Right lobe of liver (tissue), 6 donors: ENCODE measurements at regions not wholly inside any gene's neighbourhood (a gene's known extent, or its start where the extent isn't known, plus 50 kb on each side); places are given as distances from the start of the nearest gene placed in this dataset.
"Not testable (repeated sequence)": the region's sequence is repeated elsewhere in the genome, so short reads cannot be mapped to it uniquely, and the experiment has no call there.

ENCODE experiments used
- ATAC-seq, 4 donors: fragments of 200-7000 bp; cut with Tn5 transposase; one replicate each; pipeline ENCODE4 v1.9.1; 2020; ENCODE audit warnings: mild to moderate bottlenecking in 4 of 4, moderate library complexity in 4 of 4
- DNase-seq, 3 donors: peaks; one replicate each; pipeline ENCODE4 v3.0.0-alpha.2; 2020
- H3K27ac ChIP-seq, 3 donors: fragments of 200-600 bp; one replicate each; pipeline ENCODE4 v1.8.0; 2022
- H3K27me3 ChIP-seq, 2 donors: fragments of 200-600 bp; one replicate each; pipeline ENCODE4 v1.8.0; 2022
- H3K36me3 ChIP-seq, 4 donors: fragments of 200-600 bp; sonication (generic) in 1 of 4; one replicate each; pipeline versions ENCODE4 v1.5.1 to v1.8.0; 2017 to 2022; ENCODE audit warnings: control low read depth in 1 of 4
- H3K4me1 ChIP-seq, 4 donors: fragments of 200-600 bp; sonication (generic) in 1 of 4; one replicate each; pipeline versions ENCODE4 v1.5.1 to v1.8.0; 2017 to 2022; ENCODE audit warnings: control low read depth in 1 of 4
- H3K4me3 ChIP-seq, 3 donors: fragments of 200-600 bp; one replicate each; pipeline ENCODE4 v1.8.0; 2022
- H3K9me3 ChIP-seq, 4 donors: fragments of 200-600 bp; sonication (generic) in 1 of 4; one replicate each; pipeline versions ENCODE4 v1.5.1 to v1.8.0; 2017 to 2022; ENCODE audit warnings: control low read depth in 1 of 4
- POLR2A ChIP-seq: fragments of 450-650 bp; IDR thresholded peaks from one replicate; pipeline ENCODE4 v1.6.1; 2017; ENCODE audit warnings: antibody characterized with exemption, mild to moderate bottlenecking
- WGBS: methylation state at CpG from one replicate; pipeline ENCODE4 v1.1.6; 2018; ENCODE audit warnings: low coverage, low lambda C conversion rate; ENCODE audit not compliant: insufficient coverage; ENCODE audit errors: missing lambda C conversion rate; 5-methylcytosine and 5-hydroxymethylcytosine counted together
- intact Hi-C, 2 donors: fragments of 100-400 bp; cut with DNase I; formaldehyde crosslinking; loops; one replicate each; pipeline versions ENCODE4 v1.11.2 to v1.14.1; 2022
- TF ChIP-seq, protein P1 (sequence below), 4 donors: fragments of 200-600 bp in 3 of 4; fragments of 450-650 bp in 1 of 4; IDR thresholded peaks; one replicate each; pipeline versions ENCODE4 v1.5.1 to v1.8.0; 2016 to 2022; ENCODE audit warnings: antibody characterized with exemption in 4 of 4, mild to moderate bottlenecking in 2 of 4
- donor health status: DM: no; HTN: yes; CAD: no.
- donor health status: DM: no; HTN: no; CAD: no.
- donor health status: DM: no; HTN: no; CAD: no.
- donor health status: DM: no; HTN: yes; CAD: no.
- donor health status: DM: no; HTN: yes; CAD: no.

DNA sequence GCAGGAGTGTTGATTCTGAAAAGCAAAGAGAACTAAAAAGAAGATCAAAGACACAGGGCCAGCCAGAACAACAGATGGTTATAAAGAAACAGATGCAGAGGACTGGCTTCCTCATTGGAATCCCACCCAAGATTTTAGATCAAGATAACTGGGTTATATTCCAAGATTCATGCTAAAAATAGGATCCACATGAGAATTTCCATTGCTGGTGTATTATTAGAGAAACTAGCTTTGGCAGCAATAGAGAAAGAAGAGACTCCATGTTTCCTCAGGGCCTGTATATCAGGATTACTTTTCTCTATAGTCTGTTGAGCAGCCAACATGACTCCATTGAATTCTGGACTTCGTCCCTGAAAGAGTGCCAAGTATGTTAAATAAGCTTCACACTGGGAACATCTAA, 367.3 kb downstream of the TUSC1 start:
- TF ChIP-seq, protein P1, sequence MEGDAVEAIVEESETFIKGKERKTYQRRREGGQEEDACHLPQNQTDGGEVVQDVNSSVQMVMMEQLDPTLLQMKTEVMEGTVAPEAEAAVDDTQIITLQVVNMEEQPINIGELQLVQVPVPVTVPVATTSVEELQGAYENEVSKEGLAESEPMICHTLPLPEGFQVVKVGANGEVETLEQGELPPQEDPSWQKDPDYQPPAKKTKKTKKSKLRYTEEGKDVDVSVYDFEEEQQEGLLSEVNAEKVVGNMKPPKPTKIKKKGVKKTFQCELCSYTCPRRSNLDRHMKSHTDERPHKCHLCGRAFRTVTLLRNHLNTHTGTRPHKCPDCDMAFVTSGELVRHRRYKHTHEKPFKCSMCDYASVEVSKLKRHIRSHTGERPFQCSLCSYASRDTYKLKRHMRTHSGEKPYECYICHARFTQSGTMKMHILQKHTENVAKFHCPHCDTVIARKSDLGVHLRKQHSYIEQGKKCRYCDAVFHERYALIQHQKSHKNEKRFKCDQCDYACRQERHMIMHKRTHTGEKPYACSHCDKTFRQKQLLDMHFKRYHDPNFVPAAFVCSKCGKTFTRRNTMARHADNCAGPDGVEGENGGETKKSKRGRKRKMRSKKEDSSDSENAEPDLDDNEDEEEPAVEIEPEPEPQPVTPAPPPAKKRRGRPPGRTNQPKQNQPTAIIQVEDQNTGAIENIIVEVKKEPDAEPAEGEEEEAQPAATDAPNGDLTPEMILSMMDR (IDR thresholded peaks at IDR 0.05) = no peak
- TF ChIP-seq POLR2A = no peak
- no peaks in the 10 kb centered on the region for H3K27me3 ChIP-seq
- no peaks in the 10 kb centered on the region for H3K4me1 ChIP-seq
- H3K4me3 ChIP-seq = no peak overlapping the region
- DNase-seq (no peak), ATAC-seq (no peak)
- H3K36me3 ChIP-seq = no peaks in the 10 kb centered on the region
- H3K27ac ChIP-seq = no peak overlapping the region
- WGBS = 36% methylated on average over 1 of the region's 1 CpG
- no peaks in the 10 kb centered on the region for H3K9me3 ChIP-seq
- intact Hi-C loops = no loop called here

DNA sequence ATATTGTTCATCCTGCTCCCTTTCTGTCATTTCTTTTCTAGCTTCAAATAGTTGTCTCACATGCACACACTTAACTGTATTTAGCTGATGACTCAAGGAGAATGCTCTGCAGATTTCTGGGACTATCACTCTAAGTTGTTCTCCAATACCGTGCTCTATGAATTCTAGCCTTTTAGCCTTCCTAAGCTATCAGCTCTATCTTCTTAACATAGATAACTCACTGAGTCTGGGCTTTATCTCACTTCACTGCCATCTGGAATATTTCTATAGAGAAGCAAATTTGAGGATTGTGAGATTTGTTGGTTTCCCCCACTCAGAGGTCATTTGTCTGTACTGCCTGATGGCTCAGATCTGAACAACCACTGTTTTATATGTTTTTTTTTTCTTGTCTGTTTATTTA, 369.7 kb downstream of the TUSC1 start:
- Histone ChIP-seq H3K4me1 (no peaks in the 10 kb centered on the region), H3K36me3 (no peaks in the 10 kb centered on the region), H3K27ac (no peak overlapping the region), H3K4me3 (no peak overlapping the region), H3K9me3 (no peaks in the 10 kb centered on the region), H3K27me3 (no peaks in the 10 kb centered on the region)
- no peak for ATAC-seq
- WGBS = 54% methylated on average over 1 of the region's 1 CpG
- DNase-seq = no peak
- intact Hi-C loops = no loop called here
- no peak for TF ChIP-seq POLR2A
- TF ChIP-seq, protein P1 (IDR thresholded peaks at IDR 0.05) = no peak

DNA sequence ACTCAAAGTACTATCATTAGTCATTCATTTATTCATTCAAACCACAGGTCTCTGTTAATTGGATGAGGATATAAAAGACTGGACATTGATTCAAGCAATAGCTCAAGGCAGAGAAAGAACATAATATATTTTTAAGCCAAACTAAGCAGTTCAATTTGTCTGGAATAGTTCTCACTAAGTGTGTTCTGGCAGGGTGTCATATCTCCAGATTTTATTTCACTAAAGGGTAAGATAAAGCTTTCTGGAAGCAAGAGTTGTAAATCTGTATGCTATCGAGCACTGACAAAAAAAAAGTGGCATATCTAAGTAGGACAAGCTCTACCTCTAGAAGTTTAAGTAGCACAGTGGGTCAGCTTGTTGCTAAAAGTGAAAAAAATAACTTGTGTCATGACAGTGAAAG, 375.6 kb downstream of the TUSC1 start:
- intact Hi-C loops = no loop called here
- TF ChIP-seq, protein P1 (IDR thresholded peaks at IDR 0.05) = no peak
- TF ChIP-seq POLR2A = no peak

DNA sequence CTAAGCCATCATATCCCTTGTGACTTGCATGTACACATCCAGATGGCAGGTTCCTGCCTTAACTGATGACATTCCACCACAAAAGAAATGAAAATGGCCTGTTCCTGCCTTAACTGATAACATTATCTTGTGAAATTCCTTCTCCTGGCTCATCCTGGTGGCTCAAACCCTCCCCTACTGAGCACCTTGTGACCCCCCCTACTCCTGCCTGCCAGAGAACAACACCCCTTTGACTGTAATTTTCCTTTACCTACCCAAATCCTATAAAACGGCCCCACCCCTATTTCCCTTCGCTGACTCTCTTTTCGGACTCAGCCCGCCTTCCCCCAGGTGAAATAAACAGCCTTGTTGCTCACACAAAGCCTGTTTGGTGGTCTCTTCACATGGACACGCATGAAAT, 390.0 kb downstream of the TUSC1 start:
- H3K36me3 ChIP-seq, ATAC-seq, H3K9me3 ChIP-seq, H3K27me3 ChIP-seq, H3K27ac ChIP-seq, intact Hi-C loops, DNase-seq, H3K4me1 ChIP-seq, H3K4me3 ChIP-seq: not testable (repeated sequence)
- 81% methylated on average over 5 of the region's 5 CpGs for WGBS

More for the DNA sequence above, 375.6 kb downstream of the TUSC1 start:
- Histone ChIP-seq H3K27me3 (no peaks in the 10 kb centered on the region), H3K36me3 (no peaks in the 10 kb centered on the region), H3K4me1 (no peaks in the 10 kb centered on the region), H3K4me3 (no peak overlapping the region), H3K27ac (no peak overlapping the region), H3K9me3 (no peaks in the 10 kb centered on the region)
- DNase-seq (no peak), ATAC-seq (no peak)
- WGBS = 32% methylated on average over 1 of the region's 1 CpG

DNA sequence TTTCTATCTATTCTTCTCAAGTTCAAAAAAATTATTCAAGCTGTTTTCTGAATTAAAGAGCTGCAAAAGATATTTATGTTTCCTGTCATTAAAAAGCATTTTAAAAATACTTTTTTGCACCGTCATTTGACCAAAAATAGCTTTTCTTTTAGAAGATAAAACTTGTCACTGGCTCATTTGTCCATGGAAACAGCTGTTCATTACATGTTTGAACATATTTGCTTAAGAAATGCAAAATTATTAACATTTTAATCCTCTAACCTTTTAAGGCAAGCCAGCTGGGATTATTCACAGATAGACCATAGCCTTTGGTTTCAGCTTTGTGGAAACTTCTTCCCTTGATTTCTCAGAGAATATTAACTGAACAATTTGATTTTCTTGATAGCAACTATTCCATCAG, 393.9 kb downstream of the TUSC1 start:
- ATAC-seq = no peak
- intact Hi-C loops = no loop called here
- Histone ChIP-seq H3K27ac (no peak overlapping the region), H3K4me1 (no peaks in the 10 kb centered on the region), H3K36me3 (no peaks in the 10 kb centered on the region), H3K27me3 (no peaks in the 10 kb centered on the region), H3K9me3 (no peaks in the 10 kb centered on the region), H3K4me3 (no peak overlapping the region)
- 15% methylated on average over 1 of the region's 1 CpG for WGBS
- TF ChIP-seq POLR2A = no peak
- TF ChIP-seq, protein P1 (IDR thresholded peaks at IDR 0.05) = no peak
- DNase-seq = no peak
